CD4-positive, alpha-beta T cell treated with Interferon gamma for 1 hour (primary cell): ENCODE measurements at regions not wholly inside any gene's neighbourhood (a gene's known extent, or its start where the extent isn't known, plus 50 kb on each side); places are given as distances from the start of the nearest gene placed in this dataset.
"Not testable (repeated sequence)": the region's sequence is repeated elsewhere in the genome, so short reads cannot be mapped to it uniquely, and the experiment has no call there.

Experiments used
- DNase-seq: peaks from one replicate; pipeline ENCODE4 v3.0.0-alpha.2; 2020

DNA sequence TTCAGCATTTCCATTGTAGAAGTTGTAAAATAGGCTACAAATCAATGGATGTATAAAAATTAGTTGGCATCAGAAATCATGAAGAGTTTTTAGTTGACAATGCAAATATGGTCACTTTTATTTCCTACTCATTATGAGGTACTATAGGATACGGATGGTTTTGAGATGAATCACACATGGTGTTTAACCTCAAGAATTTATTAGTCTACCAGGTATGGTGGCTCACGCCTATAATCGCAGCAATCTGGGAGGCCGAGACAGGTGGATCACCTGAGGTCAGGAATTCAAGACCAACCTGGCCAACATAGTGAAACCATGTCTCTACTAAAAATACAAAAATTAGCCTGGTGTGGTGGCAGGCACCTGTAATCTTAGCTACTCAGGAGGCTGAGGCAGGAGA is 1119.0 kb downstream of the NXPH1 start:
- DNase-seq: not testable (repeated sequence)

- no peak for DNase-seq
Observed at GRCh38 chr7:9557853-9558252, 1124.4 kb downstream of the NXPH1 start.

- no peak for DNase-seq
Observed at GRCh38 chr7:9575716-9576115, 1142.3 kb downstream of the NXPH1 start.

DNA sequence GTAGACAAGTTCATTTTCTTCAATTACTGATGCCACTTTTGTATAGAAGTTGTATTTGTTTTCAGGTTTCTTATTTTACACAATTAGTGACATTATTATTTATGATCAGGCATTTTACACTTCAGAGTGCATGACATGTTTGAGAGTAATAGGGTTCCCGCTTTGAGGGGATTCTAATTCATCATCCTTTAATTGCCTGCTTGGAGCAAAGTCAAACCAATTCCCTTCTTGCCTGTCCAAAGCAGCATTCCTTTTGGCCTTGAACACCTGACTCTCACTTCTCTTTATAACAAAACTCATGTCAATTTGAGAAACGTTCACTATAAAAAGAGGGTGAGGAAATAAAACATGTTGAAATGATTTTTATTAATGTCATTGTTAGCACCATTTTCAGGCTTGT is 1149.4 kb downstream of the NXPH1 start:
- DNase-seq: no peak

- DNase-seq: no peak
Observed at GRCh38 chr7:9598411-9598810, 1165.0 kb downstream of the NXPH1 start.

DNA sequence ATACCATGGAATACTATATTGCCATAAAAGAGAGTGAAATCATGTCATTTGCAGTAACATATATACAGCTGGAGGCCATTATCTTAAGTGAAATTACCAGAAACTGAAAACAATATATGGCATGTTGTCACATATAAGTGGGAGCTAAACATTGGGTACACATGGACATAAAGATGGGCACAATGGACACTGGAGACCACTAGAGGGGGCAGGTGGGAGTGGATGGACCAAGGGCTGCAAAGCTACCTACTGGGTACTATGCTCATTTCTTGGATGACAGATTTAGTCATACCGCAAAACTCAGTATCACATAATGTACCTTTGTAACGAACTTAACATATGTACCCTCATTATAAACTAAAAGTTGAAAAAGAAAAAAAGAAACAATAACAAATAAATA is 1167.6 kb downstream of the NXPH1 start:
- DNase-seq: no peak

GRCh38 chr7:9603291-9603690 is 1169.9 kb downstream of the NXPH1 start:
- no peak for DNase-seq

GRCh38 chr7:9608560-9608959 is 1175.2 kb downstream of the NXPH1 start:
- DNase-seq: no peak

DNA sequence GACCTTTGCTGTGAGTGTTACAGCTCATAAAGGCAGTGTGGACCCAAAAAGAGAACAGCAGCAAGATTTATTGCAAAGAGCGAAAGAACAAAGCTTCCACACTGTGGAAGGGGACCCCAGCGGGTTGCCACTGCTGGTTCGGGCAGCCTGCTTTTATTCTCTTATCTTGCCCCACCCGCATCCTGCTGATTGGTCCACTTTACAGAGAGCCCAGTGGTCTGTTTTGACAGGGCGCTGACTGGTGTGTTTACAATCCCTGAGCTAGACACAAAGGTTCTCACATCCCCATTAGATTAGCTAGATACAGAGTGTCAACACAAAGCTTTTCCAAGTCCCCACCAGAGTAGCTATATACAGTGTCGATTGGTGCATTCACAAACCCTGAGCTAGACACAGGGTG is 1187.5 kb downstream of the NXPH1 start:
- not testable (repeated sequence) for DNase-seq

- DNase-seq: not testable (repeated sequence)
Observed at GRCh38 chr7:9621306-9621902, 1188.0 kb downstream of the NXPH1 start.

DNA sequence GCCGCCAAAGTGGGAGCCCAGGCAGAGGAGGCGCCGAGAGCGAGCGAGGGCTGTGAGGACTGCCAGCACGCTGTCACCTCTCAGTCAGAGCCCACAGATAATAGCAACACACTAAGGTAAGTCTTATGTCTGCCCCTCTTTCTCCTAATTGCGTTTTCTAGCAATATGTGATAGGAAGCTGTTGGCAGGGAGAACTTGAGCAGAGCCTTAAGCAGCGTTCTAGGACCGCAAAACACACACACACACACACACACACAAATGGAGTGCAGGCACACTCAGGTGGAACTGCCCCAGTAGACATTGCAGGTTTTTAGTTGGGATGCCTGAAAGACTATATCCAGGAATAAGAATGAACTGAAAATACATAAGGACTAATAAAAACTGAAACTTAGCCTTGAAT is 1188.5 kb downstream of the NXPH1 start:
- no peak for DNase-seq

DNA sequence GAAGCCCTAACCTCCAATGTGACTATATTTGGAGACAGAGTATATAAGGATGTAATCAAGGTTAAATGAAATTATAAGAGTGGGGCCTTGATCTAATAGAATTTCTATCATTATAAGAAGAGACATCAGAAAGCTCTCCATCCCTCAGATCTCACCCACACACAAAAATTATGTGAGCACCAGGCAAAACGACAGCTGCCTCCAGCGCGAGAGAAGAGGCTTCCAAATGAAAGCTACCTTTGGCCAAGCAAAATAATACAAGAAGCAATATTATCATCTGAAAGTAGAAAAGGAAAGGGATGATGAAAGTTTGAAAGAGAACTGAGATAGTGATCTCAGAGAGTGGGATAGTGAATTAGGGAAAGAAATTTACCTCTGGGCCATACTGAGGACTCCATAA is 1192.5 kb downstream of the NXPH1 start:
- DNase-seq: no peak

DNA sequence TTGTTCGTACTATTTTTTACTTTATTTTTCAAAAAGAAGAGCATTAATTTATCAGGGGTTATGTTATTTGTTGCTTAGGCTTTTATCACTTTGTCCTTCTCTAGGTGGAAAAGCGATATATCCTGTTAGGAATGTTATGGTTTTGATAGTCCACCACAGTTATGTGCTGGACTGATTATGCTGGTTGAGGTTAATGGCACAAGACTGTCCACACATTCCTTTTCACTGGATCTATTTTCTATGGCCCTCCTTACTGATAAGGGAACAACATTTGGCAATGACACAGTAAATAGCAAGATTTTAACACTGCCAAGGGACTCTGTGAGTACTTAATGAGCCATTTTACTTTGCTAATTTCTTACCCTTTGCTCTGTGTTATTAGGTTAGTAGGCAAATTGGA is 1212.3 kb downstream of the NXPH1 start:
- DNase-seq: no peak

DNA sequence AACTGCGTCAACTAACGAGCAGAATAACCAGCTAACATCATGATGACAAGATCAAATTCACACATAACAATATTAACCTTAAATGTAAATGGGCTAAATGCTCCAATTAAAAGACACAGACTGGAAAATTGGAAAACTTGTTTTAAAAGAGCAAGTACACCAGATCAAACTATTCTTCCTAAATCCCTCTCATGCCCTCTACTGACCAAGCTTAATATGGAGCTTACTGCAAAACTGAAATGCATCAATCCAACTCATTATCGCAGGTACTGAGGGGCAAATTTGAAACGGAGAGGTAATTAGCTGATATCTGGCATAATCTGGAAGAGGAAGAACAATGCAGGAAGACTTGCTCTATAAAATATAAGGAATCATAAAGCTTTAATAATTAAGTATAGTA is 1223.8 kb downstream of the NXPH1 start:
- DNase-seq: no peak

DNA sequence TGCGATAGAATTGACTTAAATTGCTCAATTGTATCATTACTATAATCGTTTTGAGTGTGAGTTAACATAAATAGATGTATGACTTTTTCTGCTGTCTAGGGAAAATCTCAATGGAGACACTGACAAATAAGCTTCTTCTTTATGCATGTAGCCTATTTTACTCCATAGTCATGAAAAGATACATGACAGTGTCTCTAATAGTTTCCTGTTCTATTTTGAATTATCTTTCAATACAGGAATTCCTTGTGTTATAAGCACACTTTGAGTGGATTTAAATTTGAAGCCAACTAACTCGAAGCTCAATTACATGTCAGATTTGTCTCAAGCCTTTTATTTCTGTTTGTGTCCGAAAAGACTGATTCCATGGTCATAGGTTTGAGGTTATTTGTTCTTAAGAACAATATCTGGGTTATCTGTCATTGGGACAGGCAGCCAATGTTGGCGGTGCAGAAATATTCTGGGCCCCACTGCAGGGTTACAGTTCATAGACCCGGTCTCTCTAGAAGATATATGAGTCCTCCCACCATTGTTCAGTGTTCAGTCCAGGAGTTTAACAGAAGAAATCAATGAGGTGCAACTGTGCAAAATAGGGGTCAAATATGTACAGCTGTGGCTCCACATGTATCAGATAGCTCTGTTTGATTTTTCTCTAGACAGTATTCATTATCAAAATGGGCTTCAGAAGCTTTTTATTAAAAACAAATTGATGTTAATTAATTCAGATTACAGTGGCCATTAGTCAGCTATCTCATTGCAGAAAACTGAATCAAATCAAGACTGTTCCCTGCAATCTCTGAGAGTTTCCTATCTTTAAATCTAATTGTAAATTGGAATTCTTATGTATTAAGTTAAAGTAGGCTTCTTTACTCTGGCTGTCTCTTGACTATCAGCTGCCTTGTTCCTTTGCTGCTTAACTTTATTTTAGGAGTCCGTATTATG is 1238.8 kb downstream of the NXPH1 start:
- DNase-seq: no peak

DNA sequence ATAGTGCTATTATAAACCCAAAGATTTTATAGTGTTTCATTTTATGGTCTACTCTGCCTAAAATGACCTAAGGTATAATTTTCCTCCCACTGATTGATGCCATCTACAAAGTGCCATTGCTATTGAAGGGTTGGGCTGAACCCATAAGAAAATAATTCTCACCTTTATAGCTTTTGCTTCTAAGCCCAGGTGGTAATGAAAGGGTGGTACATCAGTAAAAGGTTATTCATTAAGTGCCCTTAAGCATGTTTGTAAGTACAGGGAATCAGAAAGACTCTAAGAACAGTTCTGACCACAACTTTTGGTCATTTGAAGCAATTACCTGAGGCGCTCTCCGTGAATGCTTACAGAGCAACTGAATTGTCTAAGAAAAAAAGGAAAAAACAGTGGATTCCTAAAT is 1247.3 kb downstream of the NXPH1 start:
- no peak for DNase-seq

- no peak for DNase-seq
Observed at GRCh38 chr7:9681284-9681683, 1247.9 kb downstream of the NXPH1 start.

GRCh38 chr7:9691286-9691685 is 1257.9 kb downstream of the NXPH1 start:
- DNase-seq: no peak

DNA sequence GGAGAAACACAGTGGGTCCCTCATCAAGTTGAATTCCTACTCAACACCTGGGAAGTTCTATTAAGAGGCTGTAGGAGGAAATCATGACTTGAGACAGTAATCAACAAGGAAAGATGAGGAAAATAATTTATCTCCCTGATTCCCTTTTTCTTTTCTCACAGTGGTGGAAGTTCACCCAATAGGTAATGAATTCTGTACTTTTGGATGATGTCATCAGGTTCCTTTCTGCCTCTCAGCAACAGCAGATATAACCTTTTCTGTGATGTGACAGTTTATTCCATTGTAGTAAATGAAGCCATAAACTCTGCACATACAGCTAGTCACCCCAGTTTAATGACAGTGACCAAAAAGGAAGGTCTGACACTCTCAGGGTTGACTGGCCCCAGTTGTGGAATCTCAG is 1265.0 kb downstream of the NXPH1 start:
- no peak for DNase-seq

GRCh38 chr7:9709216-9709615 is 1264.5 kb upstream of the PHF14 start:
- DNase-seq: no peak

DNA sequence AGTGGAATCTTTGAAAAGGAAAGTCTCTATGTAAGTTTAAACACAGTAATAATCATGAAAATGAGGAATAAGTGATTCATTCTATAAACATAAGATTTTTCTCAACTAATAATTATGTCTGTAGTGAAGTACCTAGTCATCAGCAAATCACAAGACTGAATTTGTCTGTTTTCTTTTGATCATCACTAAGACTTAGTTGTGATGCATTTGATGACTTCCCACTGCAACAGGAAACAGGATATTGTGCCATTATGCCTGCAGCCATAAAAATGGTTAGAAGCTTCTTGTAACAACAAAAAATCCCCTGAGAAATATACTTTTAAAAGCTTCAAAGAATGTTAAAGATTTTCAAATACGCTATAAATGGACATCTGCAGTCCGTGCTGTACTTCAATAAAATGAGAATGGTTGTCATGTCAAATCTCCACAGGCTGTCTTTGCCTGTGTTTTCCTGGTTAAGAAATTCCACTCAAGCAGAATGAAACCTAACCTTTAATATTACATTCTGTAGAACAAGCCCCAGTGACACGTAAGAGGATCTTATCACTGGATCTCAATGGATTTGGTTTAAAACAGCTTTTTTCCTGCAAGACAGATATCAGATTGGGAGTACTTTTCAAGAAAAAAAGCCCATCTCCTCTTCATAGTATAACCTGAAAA is 1262.3 kb upstream of the PHF14 start:
- no peak for DNase-seq

DNA sequence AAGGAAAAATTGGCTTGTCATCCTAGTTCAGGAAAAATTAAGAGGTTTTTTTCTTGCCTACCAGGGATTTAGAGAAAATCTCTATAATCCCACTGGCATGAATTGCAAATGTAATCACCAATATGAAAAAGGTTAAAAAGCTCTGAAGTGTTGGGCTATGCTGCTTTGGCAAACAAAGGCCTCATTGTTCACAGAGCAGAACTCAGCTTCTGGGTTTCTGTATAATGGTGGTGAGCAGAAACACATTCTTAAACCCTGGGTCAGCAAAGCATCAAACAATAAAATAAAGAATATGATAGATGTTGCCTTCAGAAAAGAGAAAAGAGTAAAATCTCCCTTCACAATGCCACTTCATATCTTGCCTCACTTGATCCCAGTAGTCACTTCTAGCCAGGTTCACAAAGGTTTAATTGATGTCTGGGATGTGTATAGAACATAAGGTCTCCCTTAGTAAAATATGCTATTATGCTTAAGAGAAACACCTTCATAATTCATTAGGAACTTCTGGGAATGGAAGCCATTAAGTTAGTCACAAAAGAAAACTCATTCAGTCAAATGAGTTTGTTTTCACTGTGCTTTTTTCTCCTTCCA is 1255.5 kb upstream of the PHF14 start:
- DNase-seq: no peak

DNA sequence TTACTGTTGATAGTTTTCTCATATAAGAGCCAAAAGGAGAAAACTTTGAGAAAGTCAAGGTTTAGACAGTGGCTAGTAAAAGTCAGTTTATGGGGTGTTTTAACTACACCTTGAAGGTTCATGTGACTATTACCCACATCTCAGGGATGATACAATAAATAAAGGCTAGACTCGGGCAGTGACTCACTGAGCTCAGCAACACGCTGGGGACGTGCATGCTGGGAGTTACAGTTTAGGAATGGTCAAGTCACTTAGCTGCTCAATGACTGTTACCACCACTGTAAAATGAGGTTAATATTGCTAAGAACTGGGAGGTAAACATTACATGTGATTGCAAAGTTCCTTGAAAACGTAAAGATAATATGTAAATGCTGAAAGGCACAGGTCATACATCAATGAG is 1254.4 kb upstream of the PHF14 start:
- no peak for DNase-seq

GRCh38 chr7:9719721-9720120 is 1254.0 kb upstream of the PHF14 start:
- no peak for DNase-seq
